ENCODE measurements at regions not wholly inside any gene's neighbourhood (a gene's known extent, or its start where the extent isn't known, plus 50 kb on each side); places are given as distances from the start of the nearest gene placed in this dataset.

- H3K9ac ChIP-seq (ENCODE audit: control insufficient read depth, extremely low read depth, insufficient read depth, low read length), result peak overlapping the region; percentile 50
- dilution Hi-C loops (cut with MboI; ENCODE audit: extremely low pct_ligation_motif_present, low sequenced_read_pairs), result no loop called here
- no peaks in the 10 kb centered on the region for H3K9me1 ChIP-seq (ENCODE audit: control insufficient read depth, extremely low read depth, insufficient read depth, low read length)
- H2AFZ ChIP-seq (ENCODE audit: control insufficient read depth, low read length), result peak overlapping the region; percentile 64
- H4K20me1 ChIP-seq (ENCODE audit: control insufficient read depth, extremely low read depth, insufficient read depth, low read length), result no peaks in the 10 kb centered on the region
- H3K4me3 ChIP-seq (ENCODE audit: control insufficient read depth in 2 of 3, extremely low read depth in 1 of 3, insufficient read depth in 2 of 3, low read depth in 1 of 3, low read length in 3 of 3), result peak overlapping the region in 1 of 3 experiments; percentile 47
- H3K4me1 ChIP-seq (ENCODE audit: control insufficient read depth, extremely low read depth, insufficient read depth, low read length), result peaks cover 15% of the 10 kb centered on the region
- H3K9me3 ChIP-seq (ENCODE audit: control insufficient read depth, low read depth, low read length), result no peaks in the 10 kb centered on the region
- no peaks in the 10 kb centered on the region for H3K36me3 ChIP-seq (ENCODE audit: control insufficient read depth in 2 of 2, extremely low read depth in 1 of 2, insufficient read depth in 2 of 2, low read length in 2 of 2)
- no peaks in the 10 kb centered on the region for H3K27me3 ChIP-seq (ENCODE audit: control insufficient read depth, extremely low read depth, insufficient read depth, low read length)
- DNase-seq (ENCODE audit: low read depth, low spot score) (peak; percentile 59), FAIRE-seq (peak; percentile 88)
- peak overlapping the region; percentile 17 for H3K27ac ChIP-seq (ENCODE audit: control insufficient read depth, insufficient read depth, low read length)
- H3K79me2 ChIP-seq (ENCODE audit: control insufficient read depth, insufficient read depth, low read length), result no peaks in the 10 kb centered on the region
- H3K4me2 ChIP-seq (ENCODE audit: control insufficient read depth, extremely low read depth, insufficient read depth, low read depth, low read length), result peak overlapping the region; percentile 66
- peak; percentile 74 to 89 (median 82) for TF ChIP-seq CTCF (optimal IDR thresholded peaks at IDR 0.05 in 1 of 3, IDR thresholded peaks at IDR 0.05 in 1 of 3, conservative IDR thresholded peaks at IDR 0.05 in 1 of 3; ENCODE audit: extremely low read depth in 1 of 3, insufficient read depth in 2 of 3, low read length in 3 of 3)
- TF ChIP-seq EZH2 (IDR thresholded peaks at IDR 0.05; ENCODE audit: low read length), result no peak
Measured at GRCh38 chr2:64330281-64331113, 123.5 kb upstream of the LGALSL start.

GRCh38 chr2:64331114-64331645, 122.8 kb upstream of the LGALSL start:
- Histone ChIP-seq H3K79me2 (ENCODE audit: control insufficient read depth, insufficient read depth, low read length) (no peaks in the 10 kb centered on the region), H3K4me1 (ENCODE audit: control insufficient read depth, extremely low read depth, insufficient read depth, low read length) (peaks cover 15% of the 10 kb centered on the region), H4K20me1 (ENCODE audit: control insufficient read depth, extremely low read depth, insufficient read depth, low read length) (no peaks in the 10 kb centered on the region), H3K9me1 (ENCODE audit: control insufficient read depth, extremely low read depth, insufficient read depth, low read length) (no peaks in the 10 kb centered on the region), H3K9me3 (ENCODE audit: control insufficient read depth, low read depth, low read length) (no peaks in the 10 kb centered on the region), H3K4me2 (ENCODE audit: control insufficient read depth, extremely low read depth, insufficient read depth, low read depth, low read length) (peak overlapping the region; percentile 66), H3K9ac (ENCODE audit: control insufficient read depth, extremely low read depth, insufficient read depth, low read length) (peak overlapping the region; percentile 50), H2AFZ (ENCODE audit: control insufficient read depth, low read length) (peak overlapping the region; percentile 32), H3K36me3 (ENCODE audit: control insufficient read depth in 2 of 2, extremely low read depth in 1 of 2, insufficient read depth in 2 of 2, low read length in 2 of 2) (no peaks in the 10 kb centered on the region), H3K27me3 (ENCODE audit: control insufficient read depth, extremely low read depth, insufficient read depth, low read length) (no peaks in the 10 kb centered on the region), H3K4me3 (ENCODE audit: control insufficient read depth in 2 of 3, extremely low read depth in 1 of 3, insufficient read depth in 2 of 3, low read depth in 1 of 3, low read length in 3 of 3) (no peak overlapping the region), H3K27ac (ENCODE audit: control insufficient read depth, insufficient read depth, low read length) (peak overlapping the region; percentile 17)
- dilution Hi-C loops (cut with MboI; ENCODE audit: extremely low pct_ligation_motif_present, low sequenced_read_pairs), result no loop called here
- TF ChIP-seq CTCF (optimal IDR thresholded peaks at IDR 0.05 in 1 of 3, IDR thresholded peaks at IDR 0.05 in 1 of 3, conservative IDR thresholded peaks at IDR 0.05 in 1 of 3; ENCODE audit: extremely low read depth in 1 of 3, insufficient read depth in 2 of 3, low read length in 3 of 3), result no peak
- TF ChIP-seq EZH2 (IDR thresholded peaks at IDR 0.05; ENCODE audit: low read length), result no peak
- DNase-seq (ENCODE audit: low read depth, low spot score) (no peak), FAIRE-seq (no peak)
